ELF-1 (cell line): ENCODE measurements at regions not wholly inside any gene's neighbourhood (a gene's known extent, or its start where the extent isn't known, plus 50 kb on each side); places are given as distances from the start of the nearest gene placed in this dataset.

Source experiments
- DNase-seq: peaks from one replicate; pipeline ENCODE4 v3.0.0-alpha.2; 2016; ENCODE audit warnings: low read depth, low spot score

- no peak for DNase-seq
Observed at GRCh38 chr1:232682248-232682647, 52.3 kb upstream of the SIPA1L2 start.

- no peak for DNase-seq
Observed at GRCh38 chr1:232684371-232685105, 54.6 kb upstream of the SIPA1L2 start.

GRCh38 chr1:232686346-232686745 lies 56.4 kb upstream of the SIPA1L2 start:
- no peak for DNase-seq

GRCh38 chr1:232687304-232687703 lies 57.4 kb upstream of the SIPA1L2 start:
- no peak for DNase-seq

GRCh38 chr1:232687728-232688127 lies 57.8 kb upstream of the SIPA1L2 start:
- DNase-seq = no peak

GRCh38 chr1:232688398-232688797 lies 58.5 kb upstream of the SIPA1L2 start:
- no peak for DNase-seq

DNA sequence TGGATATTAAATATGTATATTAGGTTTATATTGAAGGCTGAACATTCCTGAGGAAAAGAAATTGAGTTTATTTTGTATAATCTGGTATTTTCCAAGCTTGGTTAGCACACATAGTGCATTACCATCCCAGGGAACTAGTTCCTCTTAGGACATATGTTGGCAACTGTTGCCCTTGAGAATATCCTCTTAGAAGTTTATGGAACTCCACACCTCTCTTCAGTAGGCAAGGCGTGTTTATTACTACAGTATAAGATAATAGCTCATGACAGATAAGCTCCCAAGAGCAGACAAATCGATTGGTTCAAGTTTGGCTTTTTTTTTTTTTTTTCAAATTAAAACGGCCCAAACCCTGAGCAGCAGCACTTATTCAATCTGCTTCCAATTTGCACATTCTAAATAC lies 59.8 kb upstream of the SIPA1L2 start:
- DNase-seq = no peak

- no peak for DNase-seq
Observed at GRCh38 chr1:232690285-232690935, 60.5 kb upstream of the SIPA1L2 start.

GRCh38 chr1:232694475-232694874 lies 64.5 kb upstream of the SIPA1L2 start:
- DNase-seq = no peak

- DNase-seq = no peak
Observed at GRCh38 chr1:232695621-232696385, 65.9 kb upstream of the SIPA1L2 start.

DNA sequence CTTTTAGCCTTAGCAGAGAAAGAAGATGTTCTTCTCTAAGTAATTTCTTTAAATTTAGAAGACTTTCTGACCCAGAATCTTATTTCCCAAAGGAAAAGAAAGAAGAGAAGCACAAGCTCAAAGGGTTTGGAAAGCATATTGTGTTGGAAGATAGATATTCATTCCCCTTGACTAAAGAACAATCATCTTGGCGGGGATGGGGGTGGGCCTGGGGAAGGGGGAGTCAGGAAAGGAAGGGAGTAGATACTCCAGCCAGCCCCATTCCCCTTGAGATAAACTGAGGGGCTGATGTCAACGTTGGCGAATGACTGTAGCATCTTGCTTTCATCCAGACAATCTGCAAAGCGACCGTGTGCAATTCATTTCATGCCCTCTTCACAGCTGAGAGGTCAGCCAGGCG lies 66.5 kb upstream of the SIPA1L2 start:
- DNase-seq = no peak

DNA sequence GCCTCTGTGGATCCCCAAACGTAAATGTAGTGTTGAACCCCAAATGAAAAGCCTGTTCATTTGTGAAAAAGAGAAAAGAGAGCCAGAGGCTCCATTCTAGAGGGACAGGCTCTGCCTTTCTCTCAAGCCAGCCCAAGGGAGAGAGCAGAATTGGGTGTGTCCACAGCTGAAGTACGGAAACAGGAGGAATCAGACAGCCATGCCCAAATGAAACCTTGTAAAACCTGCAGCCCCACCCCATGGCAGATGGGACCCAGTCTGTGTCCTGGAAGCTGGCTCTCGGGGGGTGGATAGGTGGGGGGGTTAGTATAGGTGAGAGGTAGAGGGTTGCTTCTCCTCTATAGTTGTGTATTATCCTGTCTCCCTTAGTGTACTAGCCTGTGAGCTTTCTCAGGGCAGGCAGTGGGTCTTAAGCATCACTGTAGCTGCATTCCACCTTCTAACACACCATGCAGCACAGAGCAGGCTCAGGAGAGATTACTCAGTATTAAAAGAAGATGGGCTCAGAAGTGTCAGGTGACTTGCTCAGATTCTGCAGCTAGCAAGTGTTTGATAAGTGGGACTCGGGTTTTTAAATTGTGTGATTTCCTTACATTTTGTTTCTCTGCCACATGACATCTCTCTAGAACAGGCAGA lies 67.4 kb upstream of the SIPA1L2 start:
- DNase-seq = no peak

GRCh38 chr1:232699814-232700213 lies 69.9 kb upstream of the SIPA1L2 start:
- no peak for DNase-seq

DNA sequence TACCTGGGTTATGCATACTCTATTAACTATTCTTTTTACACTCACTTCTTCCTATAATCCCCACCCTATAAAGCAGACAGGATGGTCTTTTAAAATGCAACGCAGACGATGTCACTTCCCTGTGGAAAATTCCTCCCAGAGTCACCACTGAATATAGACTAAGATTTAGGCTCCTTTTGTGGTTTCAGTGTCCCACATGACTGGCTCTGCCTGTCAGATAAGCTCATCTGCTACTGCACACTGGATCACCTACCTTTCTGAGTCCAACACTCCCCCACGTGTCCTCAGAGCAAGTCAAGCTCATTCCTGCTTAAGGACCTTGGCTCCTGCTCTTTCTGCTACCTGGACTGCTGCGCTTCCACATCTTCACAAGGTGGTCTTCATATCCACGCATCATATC lies 73.0 kb upstream of the SIPA1L2 start:
- DNase-seq = no peak

DNA sequence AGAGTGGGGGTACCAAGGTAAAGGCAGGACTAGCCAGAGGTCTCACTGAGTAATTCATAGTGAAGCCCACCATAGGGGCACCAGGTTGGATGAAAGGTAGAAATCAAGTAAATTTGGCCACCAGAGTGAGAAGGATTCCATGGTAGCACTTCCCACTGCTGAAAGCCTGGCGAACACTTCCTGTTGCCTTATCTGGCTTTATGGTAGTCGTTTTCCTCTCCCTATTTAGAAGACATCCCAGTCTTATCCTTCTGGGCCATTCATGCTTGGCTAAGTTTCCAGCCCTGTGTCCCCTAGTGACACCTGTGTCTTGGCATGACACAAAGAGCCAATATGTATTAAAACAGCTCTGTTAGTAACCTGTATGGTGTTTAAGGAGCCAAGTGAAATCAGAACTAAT lies 74.3 kb upstream of the SIPA1L2 start:
- no peak for DNase-seq

DNA sequence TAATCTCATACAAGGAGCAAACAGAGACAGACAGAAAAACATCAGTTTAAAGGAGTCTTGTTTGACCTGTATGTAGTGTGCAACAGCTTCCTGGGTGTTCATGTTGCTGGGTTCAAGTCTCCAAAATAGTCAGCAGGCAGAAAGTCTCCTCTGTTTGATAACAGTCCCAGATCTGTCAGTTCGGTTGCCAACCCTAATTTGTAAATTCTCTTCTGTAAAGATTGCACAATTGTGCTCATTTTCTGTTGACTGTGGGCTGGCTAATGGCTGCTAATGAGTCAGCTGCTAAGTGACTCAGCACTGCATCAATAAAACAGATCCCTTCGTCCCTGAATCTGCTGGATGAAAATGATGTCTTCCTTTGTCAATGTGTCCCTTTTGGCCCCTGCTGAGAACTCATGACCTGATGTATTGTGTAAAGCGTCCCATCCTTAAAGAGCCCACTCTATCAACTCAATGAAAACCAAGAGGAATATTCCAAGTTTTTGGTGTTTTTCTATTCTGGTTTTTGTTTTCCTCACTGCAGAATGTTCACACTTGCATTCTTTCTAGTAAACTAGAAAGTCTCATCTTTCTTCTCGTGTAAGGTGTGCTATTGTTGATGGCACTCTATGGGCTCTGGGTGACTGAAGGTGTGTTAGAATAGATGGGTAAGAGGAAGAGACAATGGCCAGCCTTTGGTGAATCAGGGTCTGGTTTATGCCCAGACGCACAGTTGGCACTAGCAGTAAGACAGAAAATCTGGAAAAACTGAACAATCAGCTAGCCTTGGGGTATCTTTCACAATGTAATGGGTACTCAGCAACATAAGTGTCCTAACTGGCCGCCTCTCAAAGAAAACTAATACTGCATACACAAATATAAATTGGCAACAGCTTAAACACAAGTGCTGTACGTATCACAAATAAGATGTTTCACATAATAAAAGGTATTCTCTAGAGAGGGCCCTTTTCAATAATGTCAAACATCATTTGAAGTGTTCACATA lies 75.1 kb upstream of the SIPA1L2 start:
- DNase-seq = no peak

DNA sequence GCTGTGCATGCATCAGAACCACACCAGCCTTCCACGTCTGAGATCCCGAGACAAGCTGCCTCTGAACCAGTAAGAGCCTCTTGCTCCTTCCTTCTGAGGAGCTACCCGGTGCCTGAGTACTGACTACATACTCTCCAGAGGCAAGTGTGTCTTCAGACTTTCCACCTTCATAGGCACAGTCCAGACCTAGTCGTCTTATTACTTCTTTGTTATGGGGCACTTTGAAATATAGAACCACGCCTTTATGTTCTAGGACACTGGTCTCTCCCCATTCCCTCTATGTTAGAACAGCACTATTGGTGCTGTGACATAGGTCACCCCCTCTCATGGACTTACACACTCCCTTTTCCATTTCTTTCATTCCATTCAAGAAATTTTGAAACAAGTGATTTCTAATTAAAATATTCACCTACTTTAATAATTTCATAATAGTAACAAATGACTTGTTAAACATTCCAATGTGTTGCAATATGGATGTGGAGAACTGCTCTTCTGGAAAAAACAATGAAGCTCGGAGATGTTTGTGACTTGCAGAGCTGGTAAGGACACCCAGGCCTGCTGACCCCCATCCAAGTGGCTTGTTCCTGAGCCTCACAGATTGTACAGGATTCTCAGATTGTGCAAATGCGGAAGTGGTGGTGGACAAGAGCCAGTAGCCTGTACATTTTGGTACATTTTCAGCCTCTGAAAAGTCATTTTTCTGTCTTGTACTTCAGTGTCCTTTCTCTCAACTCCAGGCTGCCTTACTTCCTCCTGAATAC lies 76.1 kb upstream of the SIPA1L2 start:
- DNase-seq = no peak

- DNase-seq = no peak
Observed at GRCh38 chr1:232707142-232707541, 77.2 kb upstream of the SIPA1L2 start.

GRCh38 chr1:232709386-232709785 lies 79.5 kb upstream of the SIPA1L2 start:
- DNase-seq = no peak

GRCh38 chr1:232711996-232712395 lies 82.1 kb upstream of the SIPA1L2 start:
- no peak for DNase-seq
